ENCODE measurements at regions not wholly inside any gene's neighbourhood (a gene's known extent, or its start where the extent isn't known, plus 50 kb on each side); places are given as distances from the start of the nearest gene placed in this dataset.

GRCh38 chr10:78890506-78890905 is 178.3 kb upstream of the ZMIZ1 start:
- no peak for TF ChIP-seq CTCF (IDR thresholded peaks at IDR 0.05)
- TF ChIP-seq ZFX (IDR thresholded peaks at IDR 0.05; ENCODE audit: borderline replicate concordance) = no peak
- H3K27ac ChIP-seq = no peak overlapping the region

- TF ChIP-seq CTCF (IDR thresholded peaks at IDR 0.05) (no peak), ZFX (IDR thresholded peaks at IDR 0.05; ENCODE audit: borderline replicate concordance) (no peak)
- H3K27ac ChIP-seq = no peak overlapping the region
Observed at GRCh38 chr10:78891741-78892140, 177.0 kb upstream of the ZMIZ1 start.

GRCh38 chr10:78892338-78893176 is 176.2 kb upstream of the ZMIZ1 start:
- no peak overlapping the region for H3K27ac ChIP-seq
- TF ChIP-seq CTCF (IDR thresholded peaks at IDR 0.05) (no peak), ZFX (IDR thresholded peaks at IDR 0.05; ENCODE audit: borderline replicate concordance) (no peak)

GRCh38 chr10:78893217-78893616 is 175.5 kb upstream of the ZMIZ1 start:
- no peak overlapping the region for H3K27ac ChIP-seq
- TF ChIP-seq ZFX (IDR thresholded peaks at IDR 0.05; ENCODE audit: borderline replicate concordance) = no peak
- no peak for TF ChIP-seq CTCF (IDR thresholded peaks at IDR 0.05)

GRCh38 chr10:78894089-78894840 is 174.5 kb upstream of the ZMIZ1 start:
- no peak overlapping the region for H3K27ac ChIP-seq

GRCh38 chr10:78894841-78895195 is 173.9 kb upstream of the ZMIZ1 start:
- TF ChIP-seq ZFX (IDR thresholded peaks at IDR 0.05; ENCODE audit: borderline replicate concordance) (no peak), CTCF (IDR thresholded peaks at IDR 0.05) (no peak)
- H3K27ac ChIP-seq = no peak overlapping the region

More at GRCh38 chr10:78894089-78894840, 174.5 kb upstream of the ZMIZ1 start:
- TF ChIP-seq CTCF (IDR thresholded peaks at IDR 0.05) (no peak), ZFX (IDR thresholded peaks at IDR 0.05; ENCODE audit: borderline replicate concordance) (no peak)

GRCh38 chr10:78895469-78895868 is 173.3 kb upstream of the ZMIZ1 start:
- no peak overlapping the region for H3K27ac ChIP-seq
- TF ChIP-seq ZFX (IDR thresholded peaks at IDR 0.05; ENCODE audit: borderline replicate concordance) = no peak
- no peak for TF ChIP-seq CTCF (IDR thresholded peaks at IDR 0.05)

Measured in 22Rv1 (cell line).